DMS 273 treated with DMSO at 0.1 percent for 48 hours (cell line): ENCODE measurements at regions not wholly inside any gene's neighbourhood (a gene's known extent, or its start where the extent isn't known, plus 50 kb on each side); places are given as distances from the start of the nearest gene placed in this dataset.
"Not testable (repeated sequence)": the region's sequence is repeated elsewhere in the genome, so short reads cannot be mapped to it uniquely, and the experiment has no call there.

ENCODE experiments used
- DNase-seq: peaks from one replicate; lab custom pipeline; 2025; lab: John Stamatoyannopoulos, UW

DNA sequence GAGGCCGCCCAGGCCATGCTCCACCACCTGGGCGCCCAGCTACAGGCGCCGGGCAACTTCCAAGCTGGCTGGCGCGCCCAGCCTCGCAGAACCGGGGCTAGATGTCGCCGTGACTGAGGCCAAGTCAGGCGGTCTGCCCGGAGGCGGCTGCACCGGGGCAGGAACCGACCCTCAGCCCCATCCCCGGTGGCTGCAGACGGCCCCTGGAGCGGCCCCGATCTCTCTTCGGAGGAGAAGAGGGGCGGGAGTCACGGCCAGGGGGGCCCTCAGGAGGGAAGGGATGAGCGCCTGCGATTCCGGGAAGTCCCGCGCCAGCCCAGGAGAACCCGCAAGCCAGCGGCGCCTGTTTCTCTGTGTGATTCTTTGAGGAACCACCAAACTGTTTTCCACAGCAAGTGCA, 671.3 kb upstream of the DEFB115 start:
- not testable (repeated sequence) for DNase-seq

DNA sequence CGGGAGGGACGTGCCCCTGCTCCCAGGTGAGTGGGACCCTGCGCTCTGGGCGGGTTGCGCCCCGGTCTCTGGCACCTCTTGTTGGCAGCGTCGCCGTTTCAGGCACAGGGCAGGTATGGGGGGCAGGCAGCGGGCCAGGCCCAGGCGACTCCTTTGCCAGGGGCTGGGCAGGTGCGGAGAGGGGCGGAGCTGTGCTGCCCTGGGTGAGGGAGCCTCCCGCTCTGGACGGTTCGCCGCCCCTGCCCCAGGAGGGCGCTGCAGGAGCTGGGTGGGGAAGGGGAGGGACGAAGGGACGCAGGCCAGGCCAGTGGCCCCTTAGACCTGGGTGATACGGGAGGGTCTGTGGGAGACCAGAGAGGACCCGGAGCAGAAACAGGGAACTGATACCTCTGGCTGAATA, 663.9 kb upstream of the DEFB115 start:
- no peak for DNase-seq

GRCh38 chr20:30594112-30594511, 663.4 kb upstream of the DEFB115 start:
- DNase-seq, result no peak

- no peak for DNase-seq
These were observed 661.8 kb upstream of the DEFB115 start for GRCh38 chr20:30595698-30596097.

DNA sequence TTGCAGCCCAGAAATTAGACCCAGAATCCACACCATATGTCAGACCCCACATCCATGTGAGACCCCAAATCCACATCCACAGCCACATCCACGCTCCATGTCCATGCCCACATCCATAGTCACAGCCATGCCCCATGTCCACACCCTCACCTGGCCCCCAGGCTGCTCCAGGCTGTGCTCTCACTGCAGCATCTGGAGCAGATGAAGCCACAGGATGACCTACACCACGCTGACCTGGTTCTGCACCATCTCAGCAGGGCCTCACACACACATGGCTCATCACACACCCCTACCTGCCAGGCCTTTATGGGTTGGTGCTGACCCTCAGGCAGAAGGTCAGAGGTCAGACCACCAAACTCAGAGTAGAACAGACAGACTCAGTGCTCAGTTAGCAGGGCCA, 660.0 kb upstream of the DEFB115 start:
- DNase-seq, result not testable (repeated sequence)

GRCh38 chr20:30598460-30599230, 658.8 kb upstream of the DEFB115 start:
- DNase-seq, result no peak

DNA sequence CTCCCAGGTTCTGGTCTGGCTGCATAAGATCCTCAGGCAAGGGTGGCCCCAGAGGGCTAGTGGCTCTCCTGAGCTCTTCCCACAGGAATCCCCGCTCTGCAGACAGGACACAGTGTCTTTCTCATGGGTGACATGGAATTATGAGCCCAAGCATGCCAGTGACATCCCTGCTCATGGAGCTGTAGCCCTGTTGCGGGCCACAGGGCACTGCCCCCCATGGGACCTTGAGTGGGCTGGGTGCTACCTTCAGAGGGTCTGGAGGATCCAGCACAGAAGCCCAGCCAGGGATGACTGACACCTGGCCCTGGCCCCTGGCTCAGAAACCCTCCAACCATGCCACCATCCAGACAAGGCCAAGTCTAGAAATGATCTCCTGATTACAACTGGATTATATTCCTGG, 657.5 kb upstream of the DEFB115 start:
- DNase-seq, result no peak

- DNase-seq, result no peak
These were observed 655.5 kb upstream of the DEFB115 start for GRCh38 chr20:30601974-30602373.

DNA sequence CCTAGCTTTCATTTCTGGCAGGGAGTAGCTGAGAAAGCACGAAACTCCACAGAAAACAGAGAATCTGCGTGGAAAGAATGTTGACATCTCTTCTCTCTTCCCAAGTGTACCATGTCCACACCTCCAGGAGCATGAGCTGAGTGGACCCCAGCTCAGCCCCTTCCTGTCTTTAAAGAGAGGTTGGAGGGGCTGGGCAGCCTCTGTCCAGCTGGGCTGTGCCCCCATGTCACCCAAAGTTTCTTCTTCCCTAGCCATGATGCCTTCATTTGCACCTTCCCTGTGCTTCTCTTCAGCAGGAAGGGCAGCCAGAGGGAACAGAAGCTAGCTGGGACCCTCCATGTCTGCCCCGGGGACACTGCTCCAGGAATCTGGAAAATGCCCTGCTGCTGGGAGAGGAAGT, 655.0 kb upstream of the DEFB115 start:
- DNase-seq, result no peak

DNA sequence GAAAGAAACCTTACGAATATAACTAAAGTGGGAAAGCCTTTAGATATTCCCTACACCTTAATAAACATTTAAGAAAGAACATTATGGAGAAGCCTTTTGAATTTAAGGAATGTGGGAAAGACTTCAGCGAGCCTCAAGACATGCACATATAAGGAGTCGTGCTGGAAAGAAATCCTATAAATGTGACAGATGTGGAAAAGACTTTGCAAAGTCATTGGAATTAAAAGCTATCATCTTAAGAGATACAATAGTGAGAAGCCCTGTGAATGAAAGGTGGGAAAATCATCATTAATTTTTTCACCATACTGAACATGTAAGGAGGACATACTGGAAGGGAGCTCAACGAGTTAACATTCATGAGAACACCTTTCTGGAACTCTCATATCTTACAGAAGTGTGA, 650.5 kb upstream of the DEFB115 start:
- no peak for DNase-seq

GRCh38 chr20:30610029-30610693, 647.3 kb upstream of the DEFB115 start:
- DNase-seq, result no peak

GRCh38 chr20:30610751-30611150, 646.7 kb upstream of the DEFB115 start:
- DNase-seq, result no peak

GRCh38 chr20:30611239-30611984, 646.1 kb upstream of the DEFB115 start:
- DNase-seq, result no peak

DNA sequence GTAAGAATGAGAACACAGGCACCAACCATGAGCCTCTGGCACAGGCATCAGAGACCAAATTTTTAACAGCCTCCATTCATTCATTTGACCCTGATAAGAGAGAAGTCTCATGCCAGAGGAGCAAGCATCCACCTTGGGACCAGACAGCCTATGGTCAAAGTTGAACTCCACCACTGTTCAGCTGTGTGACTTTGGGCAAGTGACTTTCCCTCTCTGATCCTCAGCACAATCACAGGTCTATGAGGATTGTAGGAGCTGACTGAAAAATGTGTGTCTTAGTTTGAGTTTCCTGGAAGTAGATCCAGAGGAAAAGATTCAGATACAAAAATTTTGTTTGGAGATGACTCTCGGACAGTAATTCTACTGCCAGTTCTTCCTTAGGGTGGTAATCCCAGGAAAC, 645.1 kb upstream of the DEFB115 start:
- DNase-seq, result no peak

GRCh38 chr20:30621346-30621745, 636.1 kb upstream of the DEFB115 start:
- DNase-seq, result not testable (repeated sequence)

DNA sequence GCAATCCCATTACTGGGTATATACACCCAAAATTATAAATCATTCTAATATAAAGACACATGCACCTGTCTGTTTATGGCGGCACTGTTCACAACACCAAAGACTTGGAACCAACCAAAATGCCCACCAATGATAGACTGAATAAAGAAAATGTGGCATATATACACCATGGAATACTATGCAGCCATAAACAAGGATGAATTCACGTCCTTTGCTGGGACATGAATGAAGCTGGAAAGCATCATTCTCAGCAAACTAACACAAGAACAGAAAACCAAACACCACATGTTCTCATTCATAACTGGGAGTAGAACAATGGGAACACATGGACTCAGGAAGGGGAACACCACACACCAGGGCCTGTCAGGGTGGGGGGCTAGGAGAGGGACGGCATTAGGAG, 633.2 kb upstream of the DEFB115 start:
- DNase-seq, result not testable (repeated sequence)

DNA sequence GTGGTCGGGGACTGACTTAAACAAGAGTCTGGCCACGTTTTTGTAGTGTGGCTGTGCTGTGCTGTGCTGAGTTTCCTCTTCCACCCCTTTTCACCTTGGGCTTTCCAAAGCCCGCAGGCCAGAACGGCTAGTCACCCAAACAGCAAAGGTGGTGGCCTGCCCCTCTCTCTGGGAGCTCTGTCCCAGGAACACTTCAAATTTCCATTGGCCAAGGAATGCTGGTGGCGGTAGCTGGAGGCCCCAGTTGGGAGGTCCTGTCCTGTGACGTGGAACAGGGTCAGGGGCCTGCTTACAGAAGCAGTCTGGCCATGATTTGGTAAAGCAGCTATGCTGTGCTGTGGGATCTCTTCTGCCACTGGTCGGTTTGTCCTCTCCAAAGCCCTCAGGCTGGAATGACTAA, 628.1 kb upstream of the DEFB115 start:
- DNase-seq, result not testable (repeated sequence)

DNA sequence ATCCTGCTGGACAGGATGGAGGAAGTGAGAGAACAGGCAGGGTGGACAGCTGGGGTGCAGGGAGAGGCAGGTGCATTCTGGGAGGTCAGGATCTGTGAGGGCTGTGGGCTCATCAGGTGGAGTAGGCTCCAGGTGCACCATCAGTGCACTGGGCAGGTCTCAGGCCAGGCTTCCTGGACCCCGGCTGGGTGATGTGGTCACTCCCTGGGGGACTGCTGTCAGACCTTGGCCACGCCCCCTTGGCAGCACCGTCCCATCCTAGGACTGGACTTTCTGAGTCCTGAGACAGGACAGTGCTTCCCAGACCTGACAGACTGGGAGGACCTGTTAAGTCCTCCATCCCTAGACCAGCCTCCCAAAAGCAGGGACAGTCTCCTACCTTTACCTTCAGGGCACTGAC, 626.7 kb upstream of the DEFB115 start:
- DNase-seq, result no peak

DNA sequence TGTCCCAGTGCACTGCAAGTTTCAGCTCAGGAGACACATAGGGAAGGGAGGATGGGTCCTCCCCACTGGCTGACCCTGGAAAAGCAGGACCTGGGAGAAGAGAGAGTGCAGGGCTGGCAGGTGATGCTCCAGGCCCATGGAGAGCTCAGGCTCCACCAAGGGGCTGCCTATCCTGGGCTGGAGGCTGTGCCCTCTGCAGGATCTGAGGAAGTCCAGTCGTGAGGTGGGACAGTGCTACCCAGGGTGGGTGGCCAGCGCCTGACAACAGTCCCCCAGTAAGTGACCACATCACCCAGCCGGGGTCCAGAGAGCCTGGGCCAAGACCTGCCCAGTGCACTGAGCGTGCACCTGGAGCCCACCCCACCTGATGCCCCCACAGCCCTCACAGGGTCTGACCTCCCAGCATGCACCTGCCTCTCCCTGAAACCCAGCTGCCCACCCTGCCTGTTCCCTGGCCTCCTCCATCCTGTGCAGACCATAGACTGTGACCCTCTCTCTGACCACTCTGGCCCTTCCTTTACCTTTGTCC, 626.1 kb upstream of the DEFB115 start:
- not testable (repeated sequence) for DNase-seq

DNA sequence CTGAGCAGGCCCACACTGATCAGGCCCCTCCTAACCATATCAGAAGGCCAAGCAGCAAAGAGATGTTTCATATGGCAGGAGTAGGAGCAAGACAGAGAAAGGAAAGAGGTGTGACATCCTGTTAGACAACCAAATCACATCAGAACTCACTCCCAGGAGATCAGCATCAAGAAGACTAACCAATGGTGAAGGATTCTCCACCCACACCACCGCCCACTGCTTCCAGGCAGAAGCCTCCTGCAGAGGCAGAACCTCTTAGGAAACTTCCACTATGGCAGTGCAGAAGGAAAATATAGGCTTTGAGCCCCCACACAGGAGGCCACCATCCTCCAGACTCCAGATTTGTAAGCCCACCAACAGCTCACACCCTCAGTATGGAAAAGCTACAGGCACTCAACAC, 624.7 kb upstream of the DEFB115 start:
- not testable (repeated sequence) for DNase-seq

GRCh38 chr20:30641522-30641921, 615.9 kb upstream of the DEFB115 start:
- not testable (repeated sequence) for DNase-seq

DNA sequence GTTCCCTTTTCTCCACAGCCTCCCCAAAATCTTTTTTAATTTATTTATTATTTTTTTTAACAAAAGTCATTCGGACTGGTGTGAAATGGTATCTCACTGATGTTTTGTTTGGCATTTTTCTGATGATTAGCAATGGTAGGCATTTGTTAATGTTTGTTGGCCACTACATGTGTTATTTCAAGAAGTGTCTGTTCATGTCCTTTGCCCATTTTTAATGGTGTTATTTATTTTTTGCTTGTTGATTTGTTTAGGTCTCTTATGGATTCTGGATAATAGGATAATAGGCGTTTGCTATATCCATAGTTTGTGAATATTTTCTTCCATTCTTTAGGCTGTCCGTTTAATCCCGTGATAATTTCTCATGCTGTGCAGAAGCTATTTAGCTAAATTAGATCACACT, 596.5 kb upstream of the DEFB115 start:
- DNase-seq, result not testable (repeated sequence)

- not testable (repeated sequence) for DNase-seq
These were observed 589.0 kb upstream of the DEFB115 start for GRCh38 chr20:30668418-30668817.
